ENCODE measurements at regions not wholly inside any gene's neighbourhood (a gene's known extent, or its start where the extent isn't known, plus 50 kb on each side); places are given as distances from the start of the nearest gene placed in this dataset.

GRCh38 chr10:61067671-61068336 lies 123.8 kb upstream of the RHOBTB1 start:
- H3K4me3 ChIP-seq (ENCODE audit: low read depth, low read length): no peak overlapping the region
- no peak for DNase-seq (ENCODE audit: low read depth)
- TF ChIP-seq CTCF (IDR thresholded peaks at IDR 0.05; ENCODE audit: control insufficient read depth, extremely low read depth, insufficient read depth): no peak

- H3K4me3 ChIP-seq (ENCODE audit: low read depth, low read length): no peak overlapping the region
- no peak for DNase-seq (ENCODE audit: low read depth)
- TF ChIP-seq CTCF (IDR thresholded peaks at IDR 0.05; ENCODE audit: control insufficient read depth, extremely low read depth, insufficient read depth): no peak
These were observed 122.8 kb upstream of the RHOBTB1 start for GRCh38 chr10:61066661-61067344.

GRCh38 chr10:61065051-61065450 lies 121.1 kb upstream of the RHOBTB1 start:
- no peak overlapping the region for H3K4me3 ChIP-seq (ENCODE audit: low read depth, low read length)
- TF ChIP-seq CTCF (IDR thresholded peaks at IDR 0.05; ENCODE audit: control insufficient read depth, extremely low read depth, insufficient read depth): no peak
- no peak for DNase-seq (ENCODE audit: low read depth)

- H3K4me3 ChIP-seq (ENCODE audit: low read depth, low read length): no peak overlapping the region
- TF ChIP-seq CTCF (IDR thresholded peaks at IDR 0.05; ENCODE audit: control insufficient read depth, extremely low read depth, insufficient read depth): no peak
- no peak for DNase-seq (ENCODE audit: low read depth)
These were observed 120.4 kb upstream of the RHOBTB1 start for GRCh38 chr10:61064356-61064755.

GRCh38 chr10:61063901-61064300 lies 119.9 kb upstream of the RHOBTB1 start:
- H3K4me3 ChIP-seq (ENCODE audit: low read depth, low read length): no peak overlapping the region
- no peak for TF ChIP-seq CTCF (IDR thresholded peaks at IDR 0.05; ENCODE audit: control insufficient read depth, extremely low read depth, insufficient read depth)
- no peak for DNase-seq (ENCODE audit: low read depth)

- no peak for TF ChIP-seq CTCF (IDR thresholded peaks at IDR 0.05; ENCODE audit: control insufficient read depth, extremely low read depth, insufficient read depth)
- DNase-seq (ENCODE audit: low read depth): peak; percentile 54
- H3K4me3 ChIP-seq (ENCODE audit: low read depth, low read length): no peak overlapping the region
These were observed 119.0 kb upstream of the RHOBTB1 start for GRCh38 chr10:61063034-61063433.

All from LNCaP clone FGC (cell line).